ENCODE measurements at regions not wholly inside any gene's neighbourhood (a gene's known extent, or its start where the extent isn't known, plus 50 kb on each side); places are given as distances from the start of the nearest gene placed in this dataset.

DNA sequence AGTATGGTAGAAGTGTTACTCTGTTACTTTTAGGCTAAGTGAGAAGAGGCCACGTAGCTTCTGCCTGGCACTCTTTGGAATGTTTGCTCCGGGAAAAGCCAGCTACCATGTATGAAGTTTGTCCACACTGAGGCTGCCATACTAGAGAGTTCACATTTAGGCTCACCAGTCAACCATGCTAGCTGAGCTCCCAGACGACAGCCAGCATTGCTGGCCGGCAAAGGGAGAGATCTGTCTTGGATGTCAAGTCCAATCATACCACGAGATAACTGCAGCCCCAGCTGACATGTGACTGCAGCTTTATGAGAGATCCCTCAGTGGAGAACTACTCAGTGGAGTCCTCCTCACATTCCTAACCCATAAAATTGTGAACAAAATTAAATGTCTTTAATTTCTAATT lies 321.2 kb upstream of the F9 start:
- no peaks in the 10 kb centered on the region for H3K9me3 ChIP-seq (ENCODE audit: control insufficient read depth in 4 of 4, low read length in 3 of 4)
- peaks cover 0 to 8% (median 0%) of the 10 kb centered on the region in 4 donors for H3K4me1 ChIP-seq (ENCODE audit: control insufficient read depth in 4 of 4, insufficient read depth in 4 of 4, low read length in 3 of 4)
- TF ChIP-seq, protein P1, sequence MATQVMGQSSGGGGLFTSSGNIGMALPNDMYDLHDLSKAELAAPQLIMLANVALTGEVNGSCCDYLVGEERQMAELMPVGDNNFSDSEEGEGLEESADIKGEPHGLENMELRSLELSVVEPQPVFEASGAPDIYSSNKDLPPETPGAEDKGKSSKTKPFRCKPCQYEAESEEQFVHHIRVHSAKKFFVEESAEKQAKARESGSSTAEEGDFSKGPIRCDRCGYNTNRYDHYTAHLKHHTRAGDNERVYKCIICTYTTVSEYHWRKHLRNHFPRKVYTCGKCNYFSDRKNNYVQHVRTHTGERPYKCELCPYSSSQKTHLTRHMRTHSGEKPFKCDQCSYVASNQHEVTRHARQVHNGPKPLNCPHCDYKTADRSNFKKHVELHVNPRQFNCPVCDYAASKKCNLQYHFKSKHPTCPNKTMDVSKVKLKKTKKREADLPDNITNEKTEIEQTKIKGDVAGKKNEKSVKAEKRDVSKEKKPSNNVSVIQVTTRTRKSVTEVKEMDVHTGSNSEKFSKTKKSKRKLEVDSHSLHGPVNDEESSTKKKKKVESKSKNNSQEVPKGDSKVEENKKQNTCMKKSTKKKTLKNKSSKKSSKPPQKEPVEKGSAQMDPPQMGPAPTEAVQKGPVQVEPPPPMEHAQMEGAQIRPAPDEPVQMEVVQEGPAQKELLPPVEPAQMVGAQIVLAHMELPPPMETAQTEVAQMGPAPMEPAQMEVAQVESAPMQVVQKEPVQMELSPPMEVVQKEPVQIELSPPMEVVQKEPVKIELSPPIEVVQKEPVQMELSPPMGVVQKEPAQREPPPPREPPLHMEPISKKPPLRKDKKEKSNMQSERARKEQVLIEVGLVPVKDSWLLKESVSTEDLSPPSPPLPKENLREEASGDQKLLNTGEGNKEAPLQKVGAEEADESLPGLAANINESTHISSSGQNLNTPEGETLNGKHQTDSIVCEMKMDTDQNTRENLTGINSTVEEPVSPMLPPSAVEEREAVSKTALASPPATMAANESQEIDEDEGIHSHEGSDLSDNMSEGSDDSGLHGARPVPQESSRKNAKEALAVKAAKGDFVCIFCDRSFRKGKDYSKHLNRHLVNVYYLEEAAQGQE (IDR thresholded peaks at IDR 0.05) = no peak
- TF ChIP-seq RXRA (IDR thresholded peaks at IDR 0.05) (no peak), YY1 (IDR thresholded peaks at IDR 0.05) (no peak), GABPA (IDR thresholded peaks at IDR 0.05 in 1 of 2, conservative IDR thresholded peaks at IDR 0.05 in 1 of 2) (no peak), HNF4A (conservative IDR thresholded peaks at IDR 0.05) (no peak), HNF4G (IDR thresholded peaks at IDR 0.05) (no peak), TAF1 (conservative IDR thresholded peaks at IDR 0.05) (no peak), JUND (IDR thresholded peaks at IDR 0.05) (no peak), SP1 (IDR thresholded peaks at IDR 0.05) (no peak), FOXA1 (IDR thresholded peaks at IDR 0.05) (no peak), RAD21 (IDR thresholded peaks at IDR 0.05) (no peak), NR2F2 (IDR thresholded peaks at IDR 0.05) (no peak), FOXA2 (IDR thresholded peaks at IDR 0.05) (no peak), EGR1 (IDR thresholded peaks at IDR 0.05; ENCODE audit: low read depth in 2 of 2) (no peak)
- TF ChIP-seq, protein P2, sequence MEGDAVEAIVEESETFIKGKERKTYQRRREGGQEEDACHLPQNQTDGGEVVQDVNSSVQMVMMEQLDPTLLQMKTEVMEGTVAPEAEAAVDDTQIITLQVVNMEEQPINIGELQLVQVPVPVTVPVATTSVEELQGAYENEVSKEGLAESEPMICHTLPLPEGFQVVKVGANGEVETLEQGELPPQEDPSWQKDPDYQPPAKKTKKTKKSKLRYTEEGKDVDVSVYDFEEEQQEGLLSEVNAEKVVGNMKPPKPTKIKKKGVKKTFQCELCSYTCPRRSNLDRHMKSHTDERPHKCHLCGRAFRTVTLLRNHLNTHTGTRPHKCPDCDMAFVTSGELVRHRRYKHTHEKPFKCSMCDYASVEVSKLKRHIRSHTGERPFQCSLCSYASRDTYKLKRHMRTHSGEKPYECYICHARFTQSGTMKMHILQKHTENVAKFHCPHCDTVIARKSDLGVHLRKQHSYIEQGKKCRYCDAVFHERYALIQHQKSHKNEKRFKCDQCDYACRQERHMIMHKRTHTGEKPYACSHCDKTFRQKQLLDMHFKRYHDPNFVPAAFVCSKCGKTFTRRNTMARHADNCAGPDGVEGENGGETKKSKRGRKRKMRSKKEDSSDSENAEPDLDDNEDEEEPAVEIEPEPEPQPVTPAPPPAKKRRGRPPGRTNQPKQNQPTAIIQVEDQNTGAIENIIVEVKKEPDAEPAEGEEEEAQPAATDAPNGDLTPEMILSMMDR (IDR thresholded peaks at IDR 0.05; ENCODE audit: low read depth, low read length, missing input control) = no peak
- TF ChIP-seq, protein P3, sequence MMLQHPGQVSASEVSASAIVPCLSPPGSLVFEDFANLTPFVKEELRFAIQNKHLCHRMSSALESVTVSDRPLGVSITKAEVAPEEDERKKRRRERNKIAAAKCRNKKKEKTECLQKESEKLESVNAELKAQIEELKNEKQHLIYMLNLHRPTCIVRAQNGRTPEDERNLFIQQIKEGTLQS (IDR thresholded peaks at IDR 0.05) = no peak
- TF ChIP-seq, protein P4, sequence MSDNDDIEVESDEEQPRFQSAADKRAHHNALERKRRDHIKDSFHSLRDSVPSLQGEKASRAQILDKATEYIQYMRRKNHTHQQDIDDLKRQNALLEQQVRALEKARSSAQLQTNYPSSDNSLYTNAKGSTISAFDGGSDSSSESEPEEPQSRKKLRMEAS (IDR thresholded peaks at IDR 0.05) = no peak
- TF ChIP-seq, protein P5, sequence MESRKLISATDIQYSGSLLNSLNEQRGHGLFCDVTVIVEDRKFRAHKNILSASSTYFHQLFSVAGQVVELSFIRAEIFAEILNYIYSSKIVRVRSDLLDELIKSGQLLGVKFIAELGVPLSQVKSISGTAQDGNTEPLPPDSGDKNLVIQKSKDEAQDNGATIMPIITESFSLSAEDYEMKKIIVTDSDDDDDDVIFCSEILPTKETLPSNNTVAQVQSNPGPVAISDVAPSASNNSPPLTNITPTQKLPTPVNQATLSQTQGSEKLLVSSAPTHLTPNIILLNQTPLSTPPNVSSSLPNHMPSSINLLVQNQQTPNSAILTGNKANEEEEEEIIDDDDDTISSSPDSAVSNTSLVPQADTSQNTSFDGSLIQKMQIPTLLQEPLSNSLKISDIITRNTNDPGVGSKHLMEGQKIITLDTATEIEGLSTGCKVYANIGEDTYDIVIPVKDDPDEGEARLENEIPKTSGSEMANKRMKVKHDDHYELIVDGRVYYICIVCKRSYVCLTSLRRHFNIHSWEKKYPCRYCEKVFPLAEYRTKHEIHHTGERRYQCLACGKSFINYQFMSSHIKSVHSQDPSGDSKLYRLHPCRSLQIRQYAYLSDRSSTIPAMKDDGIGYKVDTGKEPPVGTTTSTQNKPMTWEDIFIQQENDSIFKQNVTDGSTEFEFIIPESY (IDR thresholded peaks at IDR 0.05) = no peak
- 65% methylated on average over 5 of the region's 5 CpGs for WGBS
- H3K27me3 ChIP-seq (ENCODE audit: control insufficient read depth in 4 of 4, insufficient read depth in 4 of 4, low read length in 3 of 4) = peaks cover 0 to 7% (median 2%) of the 10 kb centered on the region in 4 donors
- no peak for DNase-seq (ENCODE audit: low spot score)
- H3K27ac ChIP-seq (ENCODE audit: low read depth in 1 of 2, low read length in 2 of 2) = no peak overlapping the region
- no peak overlapping the region for H3K4me3 ChIP-seq (ENCODE audit: low read depth in 1 of 3, low read length in 3 of 3)
- no peaks in the 10 kb centered on the region for H3K36me3 ChIP-seq (ENCODE audit: control insufficient read depth in 4 of 4, insufficient read depth in 3 of 4, low read depth in 1 of 4, low read length in 3 of 4)
- H3K9ac ChIP-seq (ENCODE audit: low read depth in 1 of 2, low read length in 2 of 2) = no peak overlapping the region
